Astrocyte of the hippocampus (primary cell): ENCODE measurements at regions not wholly inside any gene's neighbourhood (a gene's known extent, or its start where the extent isn't known, plus 50 kb on each side); places are given as distances from the start of the nearest gene placed in this dataset.

Experiments
- DNase-seq: peaks from one replicate; pipeline ENCODE4 v3.0.0; 2011; ENCODE audit warnings: low read depth, low spot score

DNA sequence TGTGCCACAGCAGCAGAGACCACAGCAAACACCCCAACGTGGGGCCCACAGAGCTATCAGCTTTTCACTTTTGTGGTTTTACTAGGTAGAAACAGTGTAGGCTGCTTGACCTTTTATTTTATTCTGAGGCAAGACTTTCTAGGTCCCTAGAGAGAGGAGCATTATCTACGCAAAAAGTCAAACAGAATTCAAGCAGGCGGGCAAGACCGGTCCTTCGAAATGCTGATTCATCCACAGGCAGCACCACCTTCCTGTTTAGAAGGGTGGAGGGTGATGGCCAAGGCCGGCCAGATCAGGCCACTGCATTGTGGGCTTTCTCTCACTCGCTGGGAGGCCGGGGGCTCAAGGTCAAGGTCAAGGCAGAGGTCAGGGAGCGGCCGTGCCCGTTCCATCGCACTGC is 573.0 kb downstream of the GALR1 start:
- no peak for DNase-seq

DNA sequence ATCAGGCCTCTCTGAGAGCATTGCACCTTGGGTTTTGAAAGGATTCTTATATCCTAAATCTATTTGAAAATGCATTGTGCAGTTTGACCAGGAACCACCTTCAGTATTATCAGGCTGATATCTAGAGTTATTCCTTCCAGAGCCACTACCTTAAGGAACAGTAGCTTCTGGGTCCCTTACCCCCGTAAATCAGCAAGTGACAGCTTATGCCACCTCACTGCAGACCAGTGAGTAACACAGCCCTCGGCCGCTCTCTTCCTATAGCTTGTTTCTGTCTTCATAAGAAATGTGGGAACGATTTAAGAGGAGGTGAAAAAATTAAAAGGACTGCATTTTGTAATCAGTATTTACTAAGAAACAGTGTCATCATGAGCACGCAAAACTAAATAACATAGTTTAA is 584.2 kb downstream of the GALR1 start:
- no peak for DNase-seq

DNA sequence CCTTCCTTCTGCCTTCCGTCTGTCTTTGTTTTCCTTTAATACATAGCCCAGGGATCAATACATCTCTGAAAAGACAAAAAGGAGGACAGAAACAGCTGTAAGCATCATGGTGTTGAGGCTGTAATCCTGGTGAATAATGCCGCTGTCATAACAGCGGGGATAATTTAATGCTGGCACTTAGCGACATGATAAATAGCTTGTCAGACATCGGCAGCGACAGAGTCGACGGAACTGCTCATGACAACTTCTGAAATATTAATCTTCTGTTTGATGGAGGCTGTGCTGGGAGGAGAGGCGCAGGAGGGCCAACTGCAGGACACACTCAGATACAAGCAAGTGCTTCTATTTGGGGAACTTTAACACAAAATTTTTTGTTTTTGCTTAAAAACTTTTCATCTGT is 602.2 kb downstream of the GALR1 start:
- DNase-seq: no peak

DNA sequence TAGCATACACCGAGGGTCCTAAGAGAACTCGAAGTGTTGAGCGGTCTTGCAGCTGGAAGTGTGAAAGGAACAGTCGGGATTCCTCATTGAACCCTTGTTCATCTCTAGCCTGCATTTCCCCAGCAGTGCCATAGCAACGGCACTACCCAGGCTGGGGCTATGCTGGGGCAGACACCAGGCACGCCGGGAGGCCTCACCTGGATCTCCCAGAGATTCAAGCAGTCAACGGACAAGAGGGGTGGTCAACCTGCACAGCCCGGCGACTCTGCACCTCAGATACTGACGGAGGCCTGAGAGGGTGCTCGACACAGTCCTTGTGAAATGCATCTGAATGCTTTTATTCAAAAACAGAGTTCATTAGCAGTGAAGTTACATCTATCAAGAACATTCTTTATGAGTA is 604.2 kb downstream of the GALR1 start:
- no peak for DNase-seq

DNA sequence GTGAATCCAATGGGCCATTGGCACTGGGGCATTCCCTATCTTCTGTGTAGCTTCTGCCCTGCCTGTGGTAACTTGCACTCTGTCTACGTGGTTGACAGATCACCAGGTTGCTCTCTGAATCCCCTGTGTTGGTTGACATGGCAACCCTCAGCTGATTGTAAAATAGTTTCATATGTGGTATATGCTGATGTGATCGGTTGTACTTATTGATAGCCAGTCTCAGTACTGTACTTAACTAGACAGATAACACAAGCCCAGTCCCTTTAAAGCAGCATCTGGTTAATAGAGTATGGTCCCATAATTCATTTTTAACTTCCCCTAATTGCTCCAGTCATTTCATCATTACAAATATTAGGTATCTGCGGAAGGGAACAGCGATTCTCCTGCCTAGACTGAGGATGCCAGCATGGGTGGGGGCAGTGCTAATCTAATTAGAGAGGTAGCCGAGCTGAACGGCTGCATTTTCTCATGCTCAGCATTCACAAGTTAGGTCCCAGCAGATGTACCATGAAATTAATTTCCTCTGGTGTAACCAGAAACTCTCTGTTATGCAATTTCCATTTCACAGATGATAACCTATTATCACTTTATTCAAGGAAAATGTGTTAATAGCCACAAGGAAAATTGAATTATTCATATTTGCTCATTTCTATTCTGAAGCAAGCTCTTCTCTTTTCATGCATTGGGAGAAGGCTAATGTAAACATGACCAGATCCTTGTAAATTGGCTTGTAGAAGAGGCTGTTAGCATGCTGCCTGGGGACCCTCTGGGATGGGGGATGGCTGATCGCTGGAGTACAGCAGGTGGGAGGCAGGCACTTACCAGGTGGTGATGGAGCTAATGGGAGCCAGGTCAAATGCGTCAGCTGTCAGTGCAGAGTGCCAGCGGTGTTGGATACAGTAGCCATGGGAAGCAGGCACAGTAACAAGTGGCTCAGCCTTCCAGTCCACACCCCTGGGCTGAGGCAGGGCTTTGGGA is 608.3 kb downstream of the GALR1 start:
- no peak for DNase-seq

DNA sequence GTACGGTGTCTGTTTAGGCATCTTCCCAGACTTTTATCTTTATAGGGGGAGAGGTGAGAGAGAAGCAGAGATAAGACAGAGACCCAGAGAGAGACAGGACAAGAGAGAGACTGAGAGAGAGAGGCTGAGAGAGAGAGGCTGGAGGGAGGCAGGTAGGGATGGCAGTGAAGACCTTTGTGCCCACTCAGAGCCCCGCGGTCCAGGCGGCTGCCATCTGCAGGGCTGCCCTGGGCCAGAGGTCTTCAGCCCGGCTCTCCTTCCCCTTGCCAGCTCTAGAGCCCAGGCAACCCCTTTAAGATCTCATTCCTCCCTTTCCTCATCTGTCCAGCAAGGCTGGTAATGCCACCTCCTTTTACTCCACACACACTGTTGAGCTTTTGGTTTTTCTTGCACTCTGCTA is 610.0 kb downstream of the GALR1 start:
- DNase-seq: no peak

DNA sequence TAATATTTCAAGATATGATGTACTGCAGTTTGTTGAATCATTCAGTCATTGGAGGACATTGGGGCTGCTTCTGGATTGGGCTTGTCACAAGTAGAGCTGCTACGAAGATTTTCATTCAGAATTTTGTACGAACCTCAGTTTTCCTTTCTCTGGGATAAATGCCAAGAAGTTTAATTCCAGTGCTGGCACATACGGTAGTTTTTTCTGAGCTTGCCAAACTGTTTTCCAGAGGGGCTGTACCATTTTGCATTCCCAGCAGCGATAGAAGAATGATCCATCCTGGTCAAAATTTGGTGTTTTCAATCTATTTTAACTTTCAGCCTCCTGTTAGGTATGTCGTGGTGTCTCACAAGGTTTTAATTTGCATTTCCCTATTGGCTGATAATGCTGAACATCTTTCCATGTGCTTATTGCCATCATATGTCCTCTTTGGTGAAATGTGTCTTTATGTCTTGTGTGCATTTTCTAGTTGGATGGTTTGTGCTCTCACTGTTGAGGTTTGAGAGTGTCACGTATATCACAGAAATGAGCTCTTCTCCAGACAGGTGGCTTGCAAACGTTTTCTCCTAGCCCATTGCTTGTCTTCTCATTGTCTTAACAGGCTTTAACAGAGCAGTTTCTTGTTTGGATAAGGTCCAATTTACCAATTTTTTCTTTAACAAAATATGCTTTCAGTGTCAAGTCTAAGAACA is 612.6 kb downstream of the GALR1 start:
- no peak for DNase-seq

DNA sequence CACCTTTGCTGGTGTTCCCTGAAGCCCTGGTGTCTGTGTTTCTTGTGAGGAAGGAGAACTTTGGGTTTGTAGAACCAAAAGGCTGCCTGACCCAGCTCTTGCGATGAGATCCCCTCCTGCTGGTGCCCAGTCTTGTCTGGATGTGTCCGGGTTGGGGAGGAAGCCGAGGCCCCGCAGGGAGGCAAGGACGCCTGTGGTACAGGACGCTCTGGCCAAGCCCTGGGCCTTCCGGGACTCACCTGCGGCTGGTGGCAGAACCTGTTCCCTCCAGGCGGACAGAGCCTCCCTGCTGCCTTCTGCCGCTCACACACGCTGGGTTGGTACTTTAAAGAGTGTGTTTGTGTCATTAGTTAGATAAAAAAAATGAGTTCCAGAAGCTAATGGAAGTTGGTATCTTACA is 616.2 kb downstream of the GALR1 start:
- DNase-seq: no peak

DNA sequence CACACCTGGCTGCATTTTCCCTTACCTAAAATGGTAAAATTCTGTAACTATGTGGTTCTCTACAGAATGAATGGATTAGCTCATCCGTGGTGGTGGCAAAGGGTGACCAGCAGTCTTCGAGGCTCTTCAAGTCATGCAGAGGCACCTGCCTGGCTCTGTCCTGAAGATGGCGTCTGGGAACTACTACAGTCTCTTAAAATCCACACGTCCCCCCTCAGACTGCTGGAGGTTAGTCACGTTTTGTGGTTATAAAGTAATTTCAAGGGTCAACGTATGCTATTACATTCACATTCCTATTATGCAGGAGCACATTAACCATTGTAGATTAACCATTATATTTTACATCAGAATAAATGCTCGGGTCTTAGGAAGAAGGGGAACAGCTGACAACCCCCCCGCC is 616.7 kb downstream of the GALR1 start:
- no peak for DNase-seq

DNA sequence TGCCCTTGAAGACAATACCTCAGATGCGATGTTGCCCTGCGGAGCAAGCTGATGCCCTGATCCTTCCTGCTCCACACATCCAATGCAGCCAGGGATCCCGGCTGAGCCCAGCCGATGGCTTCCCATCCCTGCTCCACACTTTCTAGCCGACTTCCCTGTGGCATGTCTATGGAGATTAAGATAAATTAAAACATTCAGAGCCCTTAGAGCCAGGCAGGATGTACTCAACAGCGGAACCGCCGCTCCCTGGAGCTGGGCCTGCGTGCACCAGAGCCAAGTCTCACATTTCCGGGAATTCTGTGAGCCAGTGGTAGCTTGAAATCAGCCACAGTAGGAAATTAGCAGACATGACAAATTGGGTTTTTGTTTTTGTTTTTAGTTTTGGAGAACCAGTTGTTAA is 620.6 kb downstream of the GALR1 start:
- DNase-seq: no peak

DNA sequence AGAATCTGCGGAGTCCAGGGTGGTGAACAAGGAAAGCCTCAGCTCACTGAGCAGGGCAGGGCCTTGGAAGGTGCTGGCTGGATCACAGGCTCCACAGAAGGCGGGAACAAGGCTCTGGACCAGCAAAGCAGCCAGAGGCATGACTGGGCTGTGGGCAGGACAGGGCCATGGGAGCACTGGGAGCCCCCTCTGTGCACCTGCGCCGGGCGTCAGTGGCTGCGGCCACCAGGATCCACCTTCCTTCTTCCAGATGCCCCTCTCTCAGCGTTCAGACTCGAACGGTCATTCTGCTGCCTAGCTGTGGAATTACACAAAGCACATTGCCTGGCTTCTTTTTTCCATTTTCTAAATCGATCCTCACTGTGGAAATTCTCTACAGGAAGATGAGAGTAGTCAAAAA is 621.2 kb downstream of the GALR1 start:
- DNase-seq: no peak

DNA sequence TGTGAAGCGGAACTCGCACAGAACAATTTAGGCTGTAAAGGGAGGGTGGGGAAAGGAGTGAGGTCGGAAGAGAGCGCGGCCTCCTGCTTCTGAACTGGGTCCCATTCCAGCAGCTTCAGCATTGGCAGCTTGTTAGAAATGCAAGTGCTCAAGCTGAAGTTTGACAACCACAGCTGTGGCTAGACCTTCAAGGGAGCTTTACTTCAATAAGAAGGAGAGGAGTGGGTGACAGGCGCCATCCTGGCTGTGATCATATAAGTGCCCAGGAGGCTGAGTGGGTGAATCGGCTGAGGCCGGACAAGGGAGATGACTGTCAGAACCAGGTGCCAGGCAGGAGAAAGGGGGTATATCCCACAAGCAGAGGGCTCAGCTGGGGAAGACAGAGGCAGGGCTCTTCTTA is 622.5 kb downstream of the GALR1 start:
- no peak for DNase-seq

DNA sequence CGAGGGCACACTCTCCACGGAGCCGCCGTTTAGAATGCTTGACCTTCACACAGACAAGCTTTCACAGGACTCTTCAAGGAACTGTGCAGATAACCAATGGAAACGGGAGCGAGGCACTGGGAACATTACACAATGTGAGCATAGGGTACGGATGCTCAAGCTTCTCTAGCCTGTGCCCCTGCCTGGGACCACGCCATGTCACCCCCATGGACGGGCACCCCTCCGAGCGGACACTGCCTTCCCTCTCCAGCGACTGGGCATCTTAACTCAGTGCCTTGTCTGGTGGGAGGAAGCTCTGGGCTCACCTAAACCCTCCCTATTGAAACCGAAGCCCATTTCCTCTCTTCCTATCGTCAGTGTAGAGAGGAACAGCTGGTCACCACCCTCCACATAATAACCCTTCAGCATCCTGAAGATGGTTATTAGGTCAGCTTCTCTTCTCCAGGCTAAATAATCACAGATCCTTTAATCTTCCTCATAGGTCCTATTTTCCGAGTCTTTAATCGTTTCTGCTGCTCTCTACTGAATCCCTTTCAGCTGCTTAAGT is 626.7 kb downstream of the GALR1 start:
- no peak for DNase-seq

DNA sequence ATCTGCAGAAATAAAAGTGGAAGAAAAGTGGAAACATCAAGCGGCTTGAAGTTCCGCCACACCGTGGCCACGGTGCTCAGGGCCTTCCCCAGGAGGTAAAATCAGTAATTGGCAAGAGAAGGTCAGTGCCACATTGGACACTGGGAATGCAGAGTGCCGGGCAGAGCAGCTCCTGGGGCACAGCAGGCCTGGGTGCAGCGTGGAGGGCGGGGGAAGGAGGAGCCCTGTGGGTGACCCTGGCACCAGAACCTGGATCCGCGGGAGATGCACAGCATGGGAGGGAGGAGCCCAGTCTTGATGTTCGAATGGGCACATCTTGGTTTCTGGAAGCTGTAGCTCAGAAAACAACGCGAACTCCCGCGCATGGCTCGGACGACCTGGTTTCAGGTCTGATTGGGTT is 630.2 kb downstream of the GALR1 start:
- DNase-seq: no peak

DNA sequence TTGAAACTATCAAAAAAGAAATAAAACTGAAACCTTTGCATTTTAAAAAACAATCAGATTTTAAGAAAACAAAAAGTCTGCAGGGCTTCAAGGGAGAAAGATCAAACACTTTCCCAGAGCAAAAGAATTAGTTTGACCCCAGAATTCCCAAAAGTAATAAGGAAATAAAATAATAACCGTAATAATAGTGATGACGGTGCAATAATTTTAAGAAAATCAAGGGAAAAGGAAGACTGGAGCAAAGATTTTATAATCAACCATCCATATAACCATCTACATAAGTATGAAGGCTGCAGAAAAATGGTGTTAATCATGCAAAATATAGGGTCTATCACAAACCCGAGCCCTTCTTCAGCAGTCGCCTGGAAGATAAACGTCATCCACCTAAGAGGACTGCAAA is 634.8 kb downstream of the GALR1 start:
- DNase-seq: no peak

DNA sequence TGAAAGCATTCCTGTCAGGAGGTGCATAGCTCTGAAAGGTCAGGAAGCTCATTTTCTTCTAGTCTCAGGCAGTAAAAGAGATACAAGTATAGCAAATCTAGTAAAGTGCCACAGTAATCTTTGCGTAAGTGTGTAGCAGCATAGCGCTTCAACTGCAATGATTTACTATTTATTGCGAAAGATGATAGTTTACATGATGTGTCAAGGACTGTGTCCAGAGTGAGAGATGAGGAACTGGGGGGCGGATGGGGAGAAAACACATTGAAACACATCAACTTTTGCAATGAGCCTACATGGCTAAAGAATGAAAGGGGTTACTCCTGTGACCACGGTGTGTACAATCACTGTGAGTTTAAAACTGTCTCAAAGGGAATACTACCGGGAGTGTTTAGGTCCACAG is 644.4 kb downstream of the GALR1 start:
- DNase-seq: no peak

DNA sequence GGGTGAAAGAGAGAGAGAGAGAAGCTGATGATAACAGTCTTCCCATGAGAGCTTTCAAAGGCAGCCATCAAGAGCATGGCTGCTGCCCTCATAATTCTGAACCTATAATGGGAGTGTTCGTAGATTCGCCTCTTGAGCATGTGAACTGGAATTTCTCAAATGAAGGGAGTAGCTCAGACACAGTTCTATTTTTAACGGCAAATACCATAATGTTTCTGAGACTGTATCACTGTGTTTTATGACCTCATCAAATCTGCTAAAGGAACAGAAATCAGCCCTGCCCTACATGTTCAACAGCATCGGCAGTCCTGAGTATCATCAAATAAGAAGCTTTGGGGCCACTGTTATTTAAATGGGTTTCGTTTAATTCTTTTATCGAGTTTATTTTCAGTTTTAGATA is 645.6 kb downstream of the GALR1 start:
- no peak for DNase-seq

DNA sequence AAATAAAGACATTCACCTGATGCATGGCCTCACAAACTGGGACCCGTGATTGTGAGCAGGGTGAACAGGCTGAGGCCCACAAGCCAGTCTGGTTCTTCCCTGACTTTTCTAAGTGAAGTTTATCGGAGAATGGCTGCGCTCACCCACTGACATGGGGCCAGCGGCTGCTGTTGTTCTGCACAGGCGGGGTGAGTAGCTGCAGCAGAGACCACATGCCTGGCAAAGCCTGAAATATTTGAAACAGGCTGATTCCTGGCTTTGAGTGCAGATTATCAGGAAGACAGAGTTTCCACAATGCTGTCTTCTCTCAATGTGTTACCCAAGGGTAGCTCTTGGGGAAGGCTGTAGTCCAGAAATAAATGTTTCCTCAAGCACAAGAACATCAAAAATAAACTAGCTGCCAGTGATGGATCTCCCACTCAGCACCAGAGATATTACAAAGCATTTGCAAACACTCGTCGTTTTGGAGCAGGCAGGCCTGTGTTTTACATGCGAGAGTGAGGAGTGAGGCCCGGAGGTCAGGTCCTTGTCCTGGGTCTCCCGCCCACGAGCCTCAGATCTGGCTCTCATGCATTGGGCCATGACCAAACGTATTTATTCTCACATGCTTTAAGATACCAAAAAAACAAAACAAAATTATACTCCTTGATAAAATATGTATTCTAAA is 647.1 kb downstream of the GALR1 start:
- DNase-seq: no peak

DNA sequence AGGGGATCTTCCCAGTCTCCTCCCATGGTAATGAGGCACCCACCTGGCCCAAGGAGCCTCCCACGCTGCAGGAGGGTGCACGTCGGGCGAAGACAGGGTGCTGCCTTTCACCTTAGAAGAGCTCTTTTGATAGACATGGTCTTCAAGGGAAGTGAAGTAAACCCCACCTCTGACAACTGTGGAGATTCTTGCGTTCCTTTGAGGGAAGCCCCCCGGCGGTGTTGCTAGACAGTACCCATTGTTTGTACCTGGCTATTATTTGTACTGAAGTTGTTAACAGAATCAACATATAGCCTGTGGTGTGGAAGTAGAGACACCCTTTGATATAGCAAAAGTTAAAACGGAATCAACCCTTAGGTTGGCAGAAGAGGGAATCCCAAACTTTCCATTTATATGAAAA is 648.0 kb downstream of the GALR1 start:
- no peak for DNase-seq

DNA sequence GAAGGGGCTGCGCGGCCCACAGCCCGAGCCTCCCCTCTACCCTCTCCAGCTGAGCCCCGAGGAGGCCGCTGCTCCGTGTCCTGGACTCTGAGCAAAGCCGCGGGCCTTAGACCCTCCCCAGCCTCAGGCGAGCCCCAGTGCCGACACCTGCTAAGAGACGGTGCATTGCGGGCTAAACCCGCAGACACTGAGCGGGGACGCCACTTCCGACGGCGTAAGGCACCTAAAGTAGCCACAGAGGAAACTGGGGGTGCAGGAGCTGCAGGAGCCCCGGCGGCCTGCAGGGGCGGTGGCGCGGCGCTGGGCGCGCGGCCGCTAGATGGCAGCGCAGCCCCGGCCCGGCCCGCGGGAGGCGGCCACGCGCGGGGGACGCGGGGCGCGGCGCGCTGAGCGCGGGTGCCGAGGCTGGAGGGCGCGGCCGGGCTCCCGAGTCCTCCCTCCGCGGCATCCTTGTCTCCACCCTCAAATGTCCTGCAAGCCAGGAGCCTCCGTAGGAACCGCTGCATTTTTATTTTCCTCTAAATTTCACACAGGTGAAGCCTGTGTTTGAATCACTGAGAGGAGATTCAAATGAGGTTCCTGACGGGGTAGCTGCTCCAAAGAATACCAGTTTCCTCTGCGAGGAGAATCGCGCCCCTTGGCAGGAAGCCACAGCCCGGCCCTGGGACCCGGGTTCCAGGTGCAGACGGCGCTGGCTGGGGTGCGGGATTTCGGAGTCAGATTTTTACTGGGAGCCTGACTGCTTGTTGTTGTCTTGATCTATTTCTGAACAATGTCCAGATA is 650.5 kb downstream of the GALR1 start:
- peak; percentile 77 for DNase-seq

DNA sequence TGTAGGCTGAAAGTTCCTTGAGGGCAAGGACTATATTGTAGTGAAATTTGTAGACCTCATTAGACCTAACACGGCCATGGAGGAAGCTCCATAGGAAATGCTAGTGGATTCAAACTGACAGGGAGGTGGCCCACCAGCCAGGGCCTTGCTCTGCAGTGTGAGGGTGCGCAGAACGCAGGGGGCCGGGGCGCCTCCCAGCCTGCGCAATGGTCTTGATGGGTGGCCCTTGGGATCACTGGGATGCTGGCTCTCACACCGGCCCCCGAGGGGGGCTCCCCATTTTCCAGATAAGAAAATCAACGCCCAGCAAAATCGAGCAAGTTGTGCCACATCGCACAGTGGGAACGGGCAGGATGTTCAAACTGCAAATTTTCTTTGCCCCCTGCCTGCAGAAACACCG is 655.4 kb downstream of the GALR1 start:
- DNase-seq: no peak
